Activated T-helper 2 cell treated with anti-CD3 and anti-CD28 coated beads, Interferon-gamma antibody, Interleukin-2, Interleukin-4, amounts not matched to agents 10 μg/mL and 5 μg/mL and 100 μg/mL, durations not matched to agents 14 hours and 24 hours and 36 hours (primary cell): ENCODE measurements at regions not wholly inside any gene's neighbourhood (a gene's known extent, or its start where the extent isn't known, plus 50 kb on each side); places are given as distances from the start of the nearest gene placed in this dataset.
"Not testable (repeated sequence)": the region's sequence is repeated elsewhere in the genome, so short reads cannot be mapped to it uniquely, and the experiment has no call there.

ENCODE experiments used
- DNase-seq: peaks from one replicate; pipeline ENCODE4 v3.0.0; 2021; ENCODE audit warnings: low spot score
- H3K27ac Mint-ChIP-seq: one replicate; pipeline ENCODE4 v1.8.0; 2021; ENCODE audit warnings: mixed read lengths
- H3K27me3 Mint-ChIP-seq: one replicate; pipeline ENCODE4 v1.8.0; 2021; ENCODE audit warnings: low read depth, mixed read lengths
- H3K36me3 Mint-ChIP-seq: one replicate; pipeline ENCODE4 v1.8.0; 2021; ENCODE audit warnings: low read depth, mixed read lengths
- H3K4me1 Mint-ChIP-seq: one replicate; pipeline ENCODE4 v1.8.0; 2021; ENCODE audit warnings: low read depth, mixed read lengths
- H3K4me3 Mint-ChIP-seq: one replicate; pipeline ENCODE4 v1.8.0; 2021; ENCODE audit warnings: low read depth, mild to moderate bottlenecking, moderate library complexity, mixed read lengths
- H3K9me3 Mint-ChIP-seq: one replicate; pipeline ENCODE4 v1.8.0; 2021; ENCODE audit warnings: mixed read lengths
- intact Hi-C: fragments of 100-400 bp; cut with micrococcal nuclease; formaldehyde crosslinking; loops from one replicate; pipeline ENCODE4 v1.15.1; 2023

DNA sequence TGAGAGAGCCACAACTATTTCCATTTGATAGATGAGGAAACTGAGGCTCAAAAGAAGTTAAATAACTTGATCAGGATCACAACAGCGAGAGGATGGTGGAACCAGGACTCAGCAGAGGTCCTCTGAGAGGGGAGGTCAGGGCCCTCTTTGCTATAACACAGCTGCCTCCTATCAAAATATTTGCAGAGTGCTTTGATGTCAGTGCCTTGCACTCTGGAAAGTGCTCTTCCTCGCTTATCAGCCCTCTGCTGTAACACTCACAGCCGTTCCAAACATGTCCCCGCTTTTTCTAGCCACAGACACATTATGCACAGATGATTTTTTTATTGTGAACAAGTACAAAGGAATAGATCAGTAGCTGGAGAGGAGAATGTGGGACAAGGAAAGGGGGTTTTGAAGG, 71.8 kb upstream of the ARHGAP29 start:
- DNase-seq = no peak
- peaks cover 3% of the 10 kb centered on the region for H3K27me3 Mint-ChIP-seq
- no peaks in the 10 kb centered on the region for H3K9me3 Mint-ChIP-seq
- H3K27ac Mint-ChIP-seq = no peak overlapping the region
- H3K36me3 Mint-ChIP-seq = no peaks in the 10 kb centered on the region
- no peaks in the 10 kb centered on the region for H3K4me1 Mint-ChIP-seq
- intact Hi-C loops = no loop called here
- H3K4me3 Mint-ChIP-seq = no peak overlapping the region

DNA sequence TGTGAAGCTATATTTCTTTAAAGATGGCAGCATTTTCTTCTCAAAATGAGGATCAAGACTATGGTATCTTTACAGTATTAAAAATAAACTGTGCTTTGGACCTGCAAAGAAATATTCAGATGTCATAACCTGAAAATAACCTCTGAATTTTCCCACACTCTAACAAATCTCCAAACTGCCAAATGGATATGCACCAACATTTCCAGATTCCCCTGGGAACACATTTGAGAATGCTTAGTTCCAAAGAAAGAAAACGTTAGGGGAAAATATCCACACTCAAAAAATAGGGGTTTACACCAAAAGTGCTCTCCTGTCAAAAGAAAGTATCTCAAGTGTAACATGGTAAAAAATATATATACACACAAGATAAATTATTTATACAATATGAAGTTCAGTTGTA, 69.1 kb upstream of the ARHGAP29 start:
- H3K36me3 Mint-ChIP-seq = no peaks in the 10 kb centered on the region
- no peaks in the 10 kb centered on the region for H3K9me3 Mint-ChIP-seq
- peaks cover 5% of the 10 kb centered on the region for H3K27me3 Mint-ChIP-seq
- no peak overlapping the region for H3K4me3 Mint-ChIP-seq
- H3K27ac Mint-ChIP-seq = no peak overlapping the region
- no peak for DNase-seq
- intact Hi-C loops = no loop called here
- H3K4me1 Mint-ChIP-seq = no peaks in the 10 kb centered on the region

DNA sequence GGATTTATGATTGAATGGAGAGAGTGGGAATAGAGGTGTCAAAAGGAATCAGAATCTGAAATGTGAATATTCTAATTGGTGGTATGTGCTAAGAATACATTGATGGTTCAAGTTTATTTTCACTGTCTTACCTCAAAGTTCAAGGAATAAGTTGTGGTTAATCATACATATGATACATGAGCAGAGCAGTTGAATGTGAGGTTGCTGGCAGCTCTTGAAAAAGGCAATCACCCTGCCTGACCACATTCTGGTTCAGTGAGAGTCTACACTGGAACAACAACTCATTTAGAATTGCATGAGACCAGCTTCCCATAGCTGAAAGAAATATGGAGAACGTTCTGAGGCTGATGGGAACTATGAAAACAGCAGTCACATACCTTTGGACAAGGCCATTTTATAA, 68.3 kb upstream of the ARHGAP29 start:
- Mint-ChIP-seq H3K36me3 (no peaks in the 10 kb centered on the region), H3K4me3 (no peak overlapping the region), H3K9me3 (no peaks in the 10 kb centered on the region), H3K27ac (no peak overlapping the region), H3K4me1 (no peaks in the 10 kb centered on the region), H3K27me3 (peaks cover 5% of the 10 kb centered on the region)
- intact Hi-C loops = no loop called here
- no peak for DNase-seq

DNA sequence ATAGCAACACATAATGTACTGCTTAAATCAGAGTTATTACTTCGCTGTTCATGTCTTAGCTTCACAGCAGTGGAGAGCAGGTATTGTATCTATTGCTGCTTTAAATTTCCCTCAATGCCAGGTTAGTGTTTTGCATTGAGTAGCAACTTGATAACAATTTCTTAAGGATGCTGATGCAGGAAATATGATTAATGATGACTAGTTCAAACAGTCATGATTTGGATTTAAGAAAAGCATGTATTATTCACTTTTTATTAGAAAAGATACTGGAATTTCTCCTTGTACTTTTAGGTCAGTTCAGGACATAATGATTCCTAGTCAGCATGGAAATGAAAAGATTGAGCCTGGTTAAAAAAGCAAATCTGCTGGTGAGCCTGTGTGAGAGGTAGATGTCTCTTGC, 67.2 kb upstream of the ARHGAP29 start:
- Mint-ChIP-seq H3K9me3 (no peaks in the 10 kb centered on the region), H3K4me1 (no peaks in the 10 kb centered on the region), H3K27me3 (peaks cover 7% of the 10 kb centered on the region), H3K27ac (no peak overlapping the region), H3K36me3 (no peaks in the 10 kb centered on the region), H3K4me3 (no peak overlapping the region)
- intact Hi-C loops = no loop called here
- no peak for DNase-seq

DNA sequence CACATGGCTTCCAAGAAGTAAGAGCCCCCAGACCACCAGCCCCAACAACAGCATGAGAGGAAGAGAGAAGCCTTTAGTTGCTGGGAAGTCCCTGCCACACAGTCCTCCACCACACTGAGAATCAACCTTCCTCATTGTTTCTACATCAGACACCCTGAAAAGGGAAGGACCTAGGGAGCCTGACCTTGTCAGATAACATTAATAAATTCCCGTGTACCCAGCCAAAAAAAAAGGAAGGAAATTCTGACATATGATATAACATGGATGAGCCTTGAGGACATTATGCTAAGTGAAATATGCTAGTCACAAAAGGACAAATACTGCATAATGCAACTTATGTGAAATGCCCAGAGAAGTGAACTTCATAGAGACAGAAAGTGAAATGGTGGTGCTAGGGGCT, 65.6 kb upstream of the ARHGAP29 start:
- no peak overlapping the region for H3K4me3 Mint-ChIP-seq
- no peaks in the 10 kb centered on the region for H3K4me1 Mint-ChIP-seq
- peaks cover 4% of the 10 kb centered on the region for H3K27me3 Mint-ChIP-seq
- H3K27ac Mint-ChIP-seq = no peak overlapping the region
- H3K9me3 Mint-ChIP-seq = no peaks in the 10 kb centered on the region
- DNase-seq = no peak
- H3K36me3 Mint-ChIP-seq = no peaks in the 10 kb centered on the region
- intact Hi-C loops = no loop called here

DNA sequence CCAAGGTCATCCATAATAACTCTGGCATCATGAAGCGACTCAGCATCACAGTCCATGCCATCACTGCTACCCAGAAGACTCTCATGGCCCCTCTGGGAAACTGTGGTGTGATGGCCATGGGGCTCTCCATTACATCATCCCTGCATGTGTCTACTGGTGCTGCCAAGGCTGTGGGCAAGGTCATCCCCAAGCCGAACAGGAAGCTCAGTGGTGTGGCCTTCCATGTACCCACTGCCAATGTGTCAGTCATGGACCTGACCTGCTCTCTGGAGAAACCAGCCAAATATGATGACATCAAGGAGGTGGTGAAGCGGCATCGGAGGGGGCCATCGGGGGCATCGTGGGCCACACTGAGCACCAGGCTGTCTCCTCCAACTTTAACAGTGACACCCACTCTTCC, 65.1 kb upstream of the ARHGAP29 start:
- Mint-ChIP-seq H3K27ac (no peak overlapping the region), H3K9me3 (no peaks in the 10 kb centered on the region), H3K4me3 (no peak overlapping the region), H3K27me3 (peaks cover 4% of the 10 kb centered on the region), H3K4me1 (no peaks in the 10 kb centered on the region), H3K36me3 (no peaks in the 10 kb centered on the region)
- no peak for DNase-seq
- intact Hi-C loops = no loop called here

DNA sequence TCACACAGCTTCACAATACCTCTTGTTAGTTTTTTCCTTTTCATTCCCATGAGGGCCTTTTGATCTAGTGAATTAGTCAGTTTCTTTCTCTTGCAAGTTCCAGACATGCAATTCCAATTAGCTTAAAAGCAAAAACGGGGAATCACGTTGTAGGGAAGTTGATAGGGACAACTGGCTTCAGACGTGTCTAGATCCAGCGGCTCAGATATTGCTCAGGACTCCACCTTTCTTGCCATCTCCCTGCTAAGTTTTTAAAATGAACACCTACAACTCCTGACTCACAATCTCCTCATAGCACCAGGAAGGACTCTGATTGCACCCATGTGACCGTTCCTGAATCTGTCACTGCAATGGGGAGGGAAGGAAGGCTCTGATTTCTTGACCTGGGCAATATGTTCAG, 63.8 kb upstream of the ARHGAP29 start:
- no peak for DNase-seq
- H3K4me1 Mint-ChIP-seq = no peaks in the 10 kb centered on the region
- no peak overlapping the region for H3K4me3 Mint-ChIP-seq
- no peaks in the 10 kb centered on the region for H3K36me3 Mint-ChIP-seq
- intact Hi-C loops = no loop called here
- no peaks in the 10 kb centered on the region for H3K9me3 Mint-ChIP-seq
- H3K27me3 Mint-ChIP-seq = peaks cover 4% of the 10 kb centered on the region
- H3K27ac Mint-ChIP-seq = no peak overlapping the region

DNA sequence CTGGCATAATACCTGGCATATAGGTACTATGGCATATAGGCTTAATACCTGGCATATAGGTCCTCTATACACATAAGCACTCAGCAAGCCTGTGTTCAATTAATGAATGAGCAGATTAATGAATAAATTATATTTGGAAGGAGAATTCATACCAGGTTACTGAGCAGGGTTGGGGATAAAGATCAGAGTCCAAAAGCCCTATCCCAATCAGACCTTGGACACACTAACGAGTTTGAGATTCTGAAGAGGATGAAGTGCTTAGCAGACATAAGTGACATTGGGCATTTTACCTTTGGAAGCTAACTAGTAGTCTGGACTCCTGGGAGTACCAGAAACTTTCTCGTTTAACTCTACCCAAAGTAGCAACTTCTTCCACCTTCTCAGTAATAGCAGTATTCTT, 63.3 kb upstream of the ARHGAP29 start:
- Mint-ChIP-seq H3K4me3 (no peak overlapping the region), H3K4me1 (no peaks in the 10 kb centered on the region), H3K9me3 (no peaks in the 10 kb centered on the region), H3K27ac (no peak overlapping the region), H3K36me3 (no peaks in the 10 kb centered on the region), H3K27me3 (peaks cover 4% of the 10 kb centered on the region)
- DNase-seq = no peak
- intact Hi-C loops = no loop called here

DNA sequence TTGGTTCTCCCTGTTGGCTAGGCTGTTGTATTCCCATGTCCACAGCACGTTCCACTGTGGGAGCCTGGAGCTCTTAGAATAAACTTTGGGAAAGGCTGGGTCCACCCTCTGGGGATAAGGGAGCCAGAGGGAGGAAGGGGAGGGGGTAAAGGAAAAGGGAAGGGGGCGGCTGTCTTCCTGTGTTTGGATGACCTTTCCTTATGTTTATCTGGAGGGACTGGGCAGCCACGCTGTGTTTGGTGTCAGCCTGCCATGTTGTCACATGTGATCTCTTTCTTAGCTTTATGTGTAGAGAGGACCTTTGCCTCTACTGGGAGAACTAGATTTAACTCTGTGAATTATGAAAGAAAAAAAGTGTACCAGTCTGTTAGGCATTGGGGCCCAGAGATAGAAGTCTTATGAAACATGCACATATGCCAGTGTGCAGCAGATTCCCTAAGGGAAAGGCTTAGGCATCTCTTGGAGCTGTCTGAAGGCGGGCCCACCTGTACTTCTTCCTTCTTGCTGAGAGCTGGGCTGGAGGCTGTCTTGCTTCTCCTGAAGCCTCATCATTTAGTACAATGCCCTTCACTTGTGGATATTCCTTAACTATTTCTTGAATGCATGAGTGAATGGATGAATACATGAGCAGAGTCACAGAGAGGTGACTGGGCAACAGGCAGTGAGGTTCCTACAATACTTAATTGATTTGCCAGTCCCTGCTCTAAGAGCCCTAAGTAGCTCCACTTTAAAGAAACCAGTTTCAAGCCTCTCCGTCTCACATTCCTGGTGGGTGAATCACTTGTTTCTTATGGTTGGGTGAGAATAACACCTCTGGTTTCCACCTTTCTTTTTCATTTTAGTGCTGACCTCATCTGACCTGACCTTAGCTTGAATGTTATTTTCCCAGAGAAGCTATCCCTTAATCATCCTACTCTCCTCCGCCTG, 62.5 kb upstream of the ARHGAP29 start:
- intact Hi-C loops = no loop called here
- no peak for DNase-seq
- no peak overlapping the region for H3K4me3 Mint-ChIP-seq

DNA sequence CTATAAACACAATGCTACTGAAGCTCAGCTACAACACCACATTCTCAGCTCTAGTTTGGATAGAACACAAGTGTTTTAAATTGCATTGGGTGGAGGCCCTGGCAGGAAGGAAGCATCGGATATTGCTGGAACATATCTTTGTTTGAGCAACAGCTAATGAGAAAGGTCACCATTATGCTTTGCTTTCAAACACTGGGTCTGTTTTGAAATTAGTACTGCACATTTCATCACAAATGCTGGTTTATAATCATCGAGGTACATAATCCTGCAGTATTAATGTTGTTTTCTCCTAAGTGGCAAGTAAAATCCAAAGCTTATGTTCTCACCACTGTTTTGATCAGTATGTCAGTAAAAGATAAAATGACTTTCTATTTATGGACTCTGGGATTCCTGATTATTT, 61.5 kb upstream of the ARHGAP29 start:
- H3K27ac Mint-ChIP-seq = no peak overlapping the region
- H3K27me3 Mint-ChIP-seq = peaks cover 4% of the 10 kb centered on the region
- no peaks in the 10 kb centered on the region for H3K4me1 Mint-ChIP-seq
- no peaks in the 10 kb centered on the region for H3K9me3 Mint-ChIP-seq
- intact Hi-C loops = no loop called here
- H3K4me3 Mint-ChIP-seq = no peak overlapping the region
- H3K36me3 Mint-ChIP-seq = no peaks in the 10 kb centered on the region
- no peak for DNase-seq

More for the DNA sequence above, 62.5 kb upstream of the ARHGAP29 start:
- Mint-ChIP-seq H3K9me3 (no peaks in the 10 kb centered on the region), H3K4me1 (no peaks in the 10 kb centered on the region), H3K27me3 (peaks cover 4% of the 10 kb centered on the region), H3K27ac (no peak overlapping the region), H3K36me3 (no peaks in the 10 kb centered on the region)

DNA sequence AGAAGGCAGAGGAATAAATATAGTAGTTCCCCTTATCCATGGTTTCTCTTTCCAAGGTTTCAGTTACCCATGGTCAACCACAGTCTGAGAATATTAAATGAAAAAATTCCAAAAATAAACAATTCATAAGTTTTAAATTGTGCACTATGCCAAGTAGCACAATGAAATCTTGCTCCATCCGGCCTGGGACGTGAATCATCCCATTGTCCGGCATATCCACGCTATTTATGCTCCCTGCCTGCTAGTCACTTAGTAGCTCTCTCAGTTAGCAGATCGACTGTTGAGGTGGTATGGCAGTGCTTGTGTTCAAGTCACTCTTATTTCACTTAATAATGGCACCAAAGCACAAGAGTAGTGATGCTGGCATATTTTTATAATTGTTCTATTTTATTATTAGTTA, 58.6 kb upstream of the ARHGAP29 start:
- Mint-ChIP-seq H3K27me3 (peaks cover 9% of the 10 kb centered on the region), H3K4me1 (no peaks in the 10 kb centered on the region), H3K36me3 (no peaks in the 10 kb centered on the region), H3K9me3 (no peaks in the 10 kb centered on the region), H3K27ac (no peak overlapping the region), H3K4me3 (no peak overlapping the region)
- DNase-seq = no peak
- intact Hi-C loops = no loop called here

DNA sequence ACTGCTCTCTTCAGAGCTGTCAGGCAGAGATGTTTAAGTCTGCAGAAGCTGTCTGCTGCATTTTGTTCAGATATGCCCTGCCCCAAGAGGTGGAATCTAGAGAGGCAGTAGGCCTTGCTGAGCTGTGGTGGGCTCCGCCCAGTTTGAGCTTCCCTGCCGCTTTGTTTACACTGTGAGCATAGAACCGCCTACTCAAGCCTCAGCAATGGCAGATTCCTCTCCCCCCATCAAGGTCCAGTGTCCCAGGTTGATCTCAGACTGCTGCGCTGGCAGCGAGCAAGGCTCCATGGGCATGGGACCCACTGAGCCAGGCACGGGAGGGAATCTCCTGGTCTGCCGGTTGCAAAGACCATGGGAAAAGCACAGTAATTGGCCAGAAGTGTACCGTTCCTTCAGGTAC, 55.6 kb upstream of the ARHGAP29 start:
- intact Hi-C loops, DNase-seq, H3K36me3 Mint-ChIP-seq, H3K4me3 Mint-ChIP-seq, H3K27ac Mint-ChIP-seq, H3K4me1 Mint-ChIP-seq, H3K9me3 Mint-ChIP-seq: not testable (repeated sequence)
- H3K27me3 Mint-ChIP-seq = peaks cover 29% of the 10 kb centered on the region

DNA sequence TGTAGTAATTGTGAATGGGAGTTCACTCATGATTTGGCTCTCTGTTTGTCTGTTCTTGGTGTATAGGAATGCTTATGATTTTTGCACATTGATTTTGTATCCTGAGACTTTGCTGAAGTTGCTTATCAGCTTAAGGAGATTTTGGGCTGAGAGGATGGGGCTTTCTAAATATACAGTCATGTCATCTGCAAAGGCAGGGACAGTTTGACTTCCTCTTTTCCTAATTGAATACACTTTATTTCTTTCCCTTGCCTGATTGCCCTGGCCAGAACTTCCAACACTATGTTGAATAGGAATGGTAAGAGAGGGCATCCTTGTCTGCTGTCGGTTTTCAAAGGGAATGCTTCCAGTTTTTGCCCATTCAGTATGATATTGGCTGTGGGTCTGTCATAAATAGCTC, 51.9 kb upstream of the ARHGAP29 start:
- H3K9me3 Mint-ChIP-seq, intact Hi-C loops, H3K36me3 Mint-ChIP-seq, H3K4me1 Mint-ChIP-seq, DNase-seq, H3K27ac Mint-ChIP-seq, H3K4me3 Mint-ChIP-seq: not testable (repeated sequence)
- H3K27me3 Mint-ChIP-seq = peaks cover 42% of the 10 kb centered on the region
